H1 (cell line): ENCODE measurements at regions not wholly inside any gene's neighbourhood (a gene's known extent, or its start where the extent isn't known, plus 50 kb on each side); places are given as distances from the start of the nearest gene placed in this dataset.

Source experiments
- EGR1 ChIP-seq: IDR thresholded peaks from 2 replicates; pipeline ENCODE4 v1.6.1; 2011; ENCODE audit warnings: low read depth, low read length, borderline replicate concordance
- RNF2 ChIP-seq: fragments of 200-900, 300-1000 bp; sonication (generic); IDR thresholded peaks from 2 replicates; pipeline ENCODE4 v1.7.1; 2016; ENCODE audit warnings: borderline replicate concordance, low read depth, mild to moderate bottlenecking, antibody characterized with exemption, low read length; ENCODE audit not compliant: poor library complexity, severe bottlenecking; ENCODE audit errors: missing control alignments
- SP2 ChIP-seq: IDR thresholded peaks from 2 replicates; pipeline ENCODE4 v1.6.1; 2012; ENCODE audit warnings: mild to moderate bottlenecking, low read length, inconsistent platforms

- TF ChIP-seq RNF2 = no peak
- TF ChIP-seq SP2 = no peak
- no peak for TF ChIP-seq EGR1
Measured at GRCh38 chr16:86882586-86883280, 304.4 kb downstream of the FOXL1 start (continued).
